ENCODE measurements at regions not wholly inside any gene's neighbourhood (a gene's known extent, or its start where the extent isn't known, plus 50 kb on each side); places are given as distances from the start of the nearest gene placed in this dataset.

GRCh38 chr4:25550376-25551030 lies 105.1 kb upstream of the SLC34A2 start:
- Histone ChIP-seq H3K36me3 (ENCODE audit: control insufficient read depth, low read length) (no peaks in the 10 kb centered on the region), H3K9me3 (ENCODE audit: control insufficient read depth, insufficient read depth, low read length) (no peaks in the 10 kb centered on the region), H4K20me1 (ENCODE audit: control insufficient read depth, insufficient read depth, low read depth, low read length) (no peaks in the 10 kb centered on the region), H3K79me2 (ENCODE audit: control insufficient read depth, low read length) (no peaks in the 10 kb centered on the region), H3K27me3 (ENCODE audit: control insufficient read depth, low read length) (no peaks in the 10 kb centered on the region), H3K4me1 (ENCODE audit: control insufficient read depth, low read length) (peaks cover 79% of the 10 kb centered on the region), H3K27ac (ENCODE audit: low read depth, low read length) (peak overlapping the region; percentile 95), H3K4me2 (ENCODE audit: low read length) (peak overlapping the region; percentile 75), H3F3A (ENCODE audit: control insufficient read depth, insufficient read depth) (peaks cover 32% of the 10 kb centered on the region), H3K9me2 (replicated peaks; ENCODE audit: control insufficient read depth, low read length) (no peaks in the 10 kb centered on the region), H3K4me3 (ENCODE audit: low read length) (peak overlapping the region; percentile 25)
- TF ChIP-seq CTCF (IDR thresholded peaks at IDR 0.05; ENCODE audit: low read depth, low read length, poor library complexity, severe bottlenecking), result no peak
- TF ChIP-seq EZH2phosphoT487 (IDR thresholded peaks at IDR 0.05; ENCODE audit: borderline replicate concordance, low read length), result no peak

GRCh38 chr4:25551605-25552004 lies 104.0 kb upstream of the SLC34A2 start:
- H3K79me2 ChIP-seq (ENCODE audit: control insufficient read depth, low read length), result no peaks in the 10 kb centered on the region
- peaks cover 72% of the 10 kb centered on the region for H3K4me1 ChIP-seq (ENCODE audit: control insufficient read depth, low read length)
- no peaks in the 10 kb centered on the region for H3K9me2 ChIP-seq (replicated peaks; ENCODE audit: control insufficient read depth, low read length)
- H3K27ac ChIP-seq (ENCODE audit: low read depth, low read length), result peak overlapping the region; percentile 95
- no peak for TF ChIP-seq CTCF (IDR thresholded peaks at IDR 0.05; ENCODE audit: low read depth, low read length, poor library complexity, severe bottlenecking)
- TF ChIP-seq EZH2phosphoT487 (IDR thresholded peaks at IDR 0.05; ENCODE audit: borderline replicate concordance, low read length), result no peak
- H3K4me2 ChIP-seq (ENCODE audit: low read length), result peak overlapping the region; percentile 75
- no peaks in the 10 kb centered on the region for H3K9me3 ChIP-seq (ENCODE audit: control insufficient read depth, insufficient read depth, low read length)
- H3K36me3 ChIP-seq (ENCODE audit: control insufficient read depth, low read length), result no peaks in the 10 kb centered on the region
- H3K4me3 ChIP-seq (ENCODE audit: low read length), result peak overlapping the region; percentile 53
- no peaks in the 10 kb centered on the region for H3K27me3 ChIP-seq (ENCODE audit: control insufficient read depth, low read length)
- no peaks in the 10 kb centered on the region for H4K20me1 ChIP-seq (ENCODE audit: control insufficient read depth, insufficient read depth, low read depth, low read length)
- peaks cover 32% of the 10 kb centered on the region for H3F3A ChIP-seq (ENCODE audit: control insufficient read depth, insufficient read depth)

- peaks cover 68% of the 10 kb centered on the region for H3K4me1 ChIP-seq (ENCODE audit: control insufficient read depth, low read length)
- H4K20me1 ChIP-seq (ENCODE audit: control insufficient read depth, insufficient read depth, low read depth, low read length), result no peaks in the 10 kb centered on the region
- no peaks in the 10 kb centered on the region for H3K79me2 ChIP-seq (ENCODE audit: control insufficient read depth, low read length)
- peak overlapping the region; percentile 95 for H3K27ac ChIP-seq (ENCODE audit: low read depth, low read length)
- H3K36me3 ChIP-seq (ENCODE audit: control insufficient read depth, low read length), result no peaks in the 10 kb centered on the region
- H3K9me2 ChIP-seq (replicated peaks; ENCODE audit: control insufficient read depth, low read length), result no peaks in the 10 kb centered on the region
- TF ChIP-seq EZH2phosphoT487 (IDR thresholded peaks at IDR 0.05; ENCODE audit: borderline replicate concordance, low read length) (no peak), CTCF (IDR thresholded peaks at IDR 0.05; ENCODE audit: low read depth, low read length, poor library complexity, severe bottlenecking) (no peak)
- H3K27me3 ChIP-seq (ENCODE audit: control insufficient read depth, low read length), result no peaks in the 10 kb centered on the region
- peak overlapping the region; percentile 75 for H3K4me2 ChIP-seq (ENCODE audit: low read length)
- no peaks in the 10 kb centered on the region for H3K9me3 ChIP-seq (ENCODE audit: control insufficient read depth, insufficient read depth, low read length)
- H3F3A ChIP-seq (ENCODE audit: control insufficient read depth, insufficient read depth), result peaks cover 32% of the 10 kb centered on the region
- H3K4me3 ChIP-seq (ENCODE audit: low read length), result peak overlapping the region; percentile 65
These were observed 102.9 kb upstream of the SLC34A2 start for GRCh38 chr4:25552580-25553271.
